CD4-positive, alpha-beta T cell (primary cell): ENCODE measurements at regions not wholly inside any gene's neighbourhood (a gene's known extent, or its start where the extent isn't known, plus 50 kb on each side); places are given as distances from the start of the nearest gene placed in this dataset.

Experiments used
- ATAC-seq: fragments of 200-7000 bp; cut with Tn5 transposase; one replicate; pipeline ENCODE4 v1.10.0; 2022; ENCODE audit warnings: mild to moderate bottlenecking; ENCODE audit not compliant: poor library complexity
- CTCF ChIA-PET: fragments of 350-600 bp; sonication (Branson Sonifier 250); formaldehyde crosslinking; loops from one replicate; lab custom pipeline; 2021; ENCODE audit warnings: antibody characterized with exemption, inconsistent platforms; lab: Charles Lee
- POLR2A ChIA-PET: fragments of 350-600 bp; sonication (Branson Sonifier 250); formaldehyde crosslinking; loops from one replicate; lab custom pipeline; 2021; ENCODE audit warnings: antibody characterized with exemption, inconsistent platforms; lab: Charles Lee
- DNase-seq, 14 experiments: peaks; one replicate each; pipeline ENCODE4 v3.0.0-alpha.2; 2013 to 2020; ENCODE audit warnings: mixed read lengths in 2 of 14
- H3K27ac ChIP-seq, 2 donors: one replicate each; pipeline versions ENCODE4 v1.5.1 to v1.7.0; 2013; ENCODE audit warnings: low read length in 2 of 2, low read depth in 1 of 2, mild to moderate bottlenecking in 1 of 2
- H3K27me3 ChIP-seq, 2 experiments: 1 replicate in 1 of 2; 2 replicates in 1 of 2; pipeline versions ENCODE4 v1.6.1 to v1.7.0; 2013; ENCODE audit warnings: low read length in 2 of 2, control low read depth in 1 of 2, mild to moderate bottlenecking in 1 of 2, moderate library complexity in 1 of 2; ENCODE audit not compliant: insufficient read depth in 2 of 2, control insufficient read depth in 1 of 2
- H3K36me3 ChIP-seq: one replicate; pipeline ENCODE4 v1.6.1; 2013; ENCODE audit warnings: low read length, control low read depth; ENCODE audit not compliant: insufficient read depth
- H3K4me1 ChIP-seq: one replicate; pipeline ENCODE4 v1.6.1; 2013; ENCODE audit warnings: low read length, control low read depth; ENCODE audit not compliant: insufficient read depth
- H3K4me3 ChIP-seq: one replicate; pipeline ENCODE4 v1.5.1; 2013; ENCODE audit warnings: mild to moderate bottlenecking, low read length, moderate library complexity
- H3K9me3 ChIP-seq, 2 experiments: 1 replicate in 1 of 2; 2 replicates in 1 of 2; pipeline versions ENCODE4 v1.6.1 to v1.7.0; 2013; ENCODE audit warnings: low read length in 2 of 2, mild to moderate bottlenecking in 2 of 2, control low read depth in 1 of 2, moderate library complexity in 1 of 2; ENCODE audit not compliant: control insufficient read depth in 1 of 2, insufficient read depth in 1 of 2
- H3K27ac Mint-ChIP-seq: one replicate; pipeline ENCODE4 v1.8.0; 2020; ENCODE audit warnings: mixed read lengths
- H3K27me3 Mint-ChIP-seq: one replicate; pipeline ENCODE4 v1.8.0; 2021; ENCODE audit warnings: mixed read lengths
- H3K36me3 Mint-ChIP-seq: one replicate; pipeline ENCODE4 v1.8.0; 2021; ENCODE audit warnings: low read depth, mixed read lengths
- H3K4me1 Mint-ChIP-seq: one replicate; pipeline ENCODE4 v1.8.0; 2021; ENCODE audit warnings: low read depth, mixed read lengths
- H3K4me3 Mint-ChIP-seq: one replicate; pipeline ENCODE4 v1.8.0; 2020; ENCODE audit warnings: mild to moderate bottlenecking, mixed read lengths
- H3K9me3 Mint-ChIP-seq: one replicate; pipeline ENCODE4 v1.8.0; 2020; ENCODE audit warnings: mixed read lengths
- intact Hi-C, 2 experiments: fragments of 100-400 bp; cut with DNase I in 1 of 2; cut with micrococcal nuclease in 1 of 2; formaldehyde crosslinking; loops; one replicate each; pipeline versions ENCODE4 v1.15.1 to v1.9.0; 2023 to 2025; cut with DNase I, micrococcal nuclease
- TF ChIP-seq, protein P1 (sequence below): fragments of 200-600 bp; IDR thresholded peaks from one replicate; pipeline ENCODE4 v1.8.0; 2022; ENCODE audit warnings: antibody characterized with exemption, mild to moderate bottlenecking

DNA sequence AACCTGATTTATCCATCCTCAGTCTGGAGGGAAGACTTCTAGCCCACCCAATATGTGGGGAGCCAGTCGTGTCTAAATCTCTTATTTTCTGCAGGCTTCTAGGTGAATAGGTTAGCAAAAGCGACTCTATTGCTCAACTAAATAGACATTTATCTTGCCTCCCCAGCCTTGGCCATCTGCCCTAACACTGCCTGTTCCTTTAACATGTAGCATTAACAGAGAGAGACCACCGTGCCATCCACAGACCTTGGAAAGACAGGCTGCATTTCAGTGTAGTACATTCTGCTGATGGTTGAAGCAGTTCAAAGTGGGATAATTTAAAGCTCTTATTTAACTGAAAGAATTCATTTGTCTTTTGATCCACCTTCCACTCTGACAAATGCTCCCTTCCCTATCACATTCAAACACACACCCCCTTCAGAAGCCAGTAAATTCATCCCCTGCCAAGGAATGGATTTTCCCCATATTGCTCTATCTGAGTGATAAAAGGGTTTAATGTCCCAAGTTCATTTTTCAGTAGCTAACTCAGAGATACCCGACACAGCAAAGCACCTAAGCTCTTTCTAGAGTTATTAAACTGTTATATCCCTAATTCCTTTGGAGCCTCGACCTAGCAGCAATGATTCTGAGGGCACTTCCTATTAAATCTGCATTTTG is 58.1 kb upstream of the COX10 start:
- POLR2A ChIA-PET, result no interaction called here
- ATAC-seq, result no peak
- H3K27me3 ChIP-seq, result no peaks in the 10 kb centered on the region
- H3K4me3 ChIP-seq, result no peak overlapping the region
- H3K4me1 ChIP-seq, result no peaks in the 10 kb centered on the region
- intact Hi-C loops, result no loop called here
- Mint-ChIP-seq H3K27me3 (no peaks in the 10 kb centered on the region), H3K36me3 (no peaks in the 10 kb centered on the region), H3K4me3 (no peak overlapping the region), H3K27ac (no peak overlapping the region), H3K9me3 (no peaks in the 10 kb centered on the region), H3K4me1 (no peaks in the 10 kb centered on the region)
- TF ChIP-seq, protein P1, sequence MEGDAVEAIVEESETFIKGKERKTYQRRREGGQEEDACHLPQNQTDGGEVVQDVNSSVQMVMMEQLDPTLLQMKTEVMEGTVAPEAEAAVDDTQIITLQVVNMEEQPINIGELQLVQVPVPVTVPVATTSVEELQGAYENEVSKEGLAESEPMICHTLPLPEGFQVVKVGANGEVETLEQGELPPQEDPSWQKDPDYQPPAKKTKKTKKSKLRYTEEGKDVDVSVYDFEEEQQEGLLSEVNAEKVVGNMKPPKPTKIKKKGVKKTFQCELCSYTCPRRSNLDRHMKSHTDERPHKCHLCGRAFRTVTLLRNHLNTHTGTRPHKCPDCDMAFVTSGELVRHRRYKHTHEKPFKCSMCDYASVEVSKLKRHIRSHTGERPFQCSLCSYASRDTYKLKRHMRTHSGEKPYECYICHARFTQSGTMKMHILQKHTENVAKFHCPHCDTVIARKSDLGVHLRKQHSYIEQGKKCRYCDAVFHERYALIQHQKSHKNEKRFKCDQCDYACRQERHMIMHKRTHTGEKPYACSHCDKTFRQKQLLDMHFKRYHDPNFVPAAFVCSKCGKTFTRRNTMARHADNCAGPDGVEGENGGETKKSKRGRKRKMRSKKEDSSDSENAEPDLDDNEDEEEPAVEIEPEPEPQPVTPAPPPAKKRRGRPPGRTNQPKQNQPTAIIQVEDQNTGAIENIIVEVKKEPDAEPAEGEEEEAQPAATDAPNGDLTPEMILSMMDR, result no peak
- no peak overlapping the region for H3K27ac ChIP-seq
- no peaks in the 10 kb centered on the region for H3K36me3 ChIP-seq
- H3K9me3 ChIP-seq, result no peaks in the 10 kb centered on the region
- DNase-seq, result no peak
- CTCF ChIA-PET, result interaction anchor here (0.6 kb wide), 1 partner anchor 100 kb away, joined by 3 read pairs; no protein-coding TSS in a partner anchor

DNA sequence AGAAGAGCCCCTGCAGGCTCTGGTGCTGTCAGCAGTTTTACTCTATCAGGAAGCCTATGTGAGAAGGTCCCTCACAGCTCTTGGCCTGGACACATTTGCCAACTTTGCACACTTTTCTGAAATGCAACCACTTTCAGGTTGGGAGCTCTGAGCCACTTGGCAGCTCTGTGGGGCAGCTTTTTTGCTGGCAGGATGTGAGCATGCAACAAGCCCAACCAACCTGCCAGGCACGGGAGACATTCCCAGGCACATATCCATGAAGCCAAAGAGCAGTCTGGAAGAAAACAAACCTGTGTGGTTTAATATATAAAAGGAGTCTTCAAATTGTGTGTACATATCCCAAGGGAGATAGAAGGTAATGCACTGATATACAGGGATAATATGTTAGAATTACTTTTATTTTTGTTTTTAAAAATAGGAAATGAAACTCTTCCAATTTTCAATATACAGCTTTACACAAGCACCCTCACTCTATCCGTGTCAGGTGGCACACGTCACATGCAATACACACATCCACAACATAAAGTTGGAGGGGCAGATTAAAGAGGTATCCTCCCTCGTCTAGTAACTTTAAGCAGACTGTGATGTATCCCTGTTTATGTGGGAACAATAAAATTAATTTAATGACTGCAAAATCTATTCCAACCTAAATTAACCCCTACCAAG is 57.4 kb upstream of the COX10 start:
- intact Hi-C loops, result no loop called here
- ChIA-PET POLR2A (no interaction called here), CTCF (interaction anchor here (0.6 kb wide), 1 partner anchor 101 kb away, joined by 3 read pairs; no protein-coding TSS in a partner anchor)
- H3K4me3 Mint-ChIP-seq, result no peak overlapping the region
- no peaks in the 10 kb centered on the region for H3K4me1 Mint-ChIP-seq
- no peak overlapping the region for H3K27ac Mint-ChIP-seq
- Histone ChIP-seq H3K9me3 (no peaks in the 10 kb centered on the region), H3K36me3 (no peaks in the 10 kb centered on the region), H3K27ac (no peak overlapping the region), H3K4me3 (no peak overlapping the region), H3K4me1 (no peaks in the 10 kb centered on the region), H3K27me3 (no peaks in the 10 kb centered on the region)
- TF ChIP-seq, protein P1, result no peak
- DNase-seq (no peak), ATAC-seq (no peak)
- H3K27me3 Mint-ChIP-seq, result no peaks in the 10 kb centered on the region
- no peaks in the 10 kb centered on the region for H3K36me3 Mint-ChIP-seq
- no peaks in the 10 kb centered on the region for H3K9me3 Mint-ChIP-seq

DNA sequence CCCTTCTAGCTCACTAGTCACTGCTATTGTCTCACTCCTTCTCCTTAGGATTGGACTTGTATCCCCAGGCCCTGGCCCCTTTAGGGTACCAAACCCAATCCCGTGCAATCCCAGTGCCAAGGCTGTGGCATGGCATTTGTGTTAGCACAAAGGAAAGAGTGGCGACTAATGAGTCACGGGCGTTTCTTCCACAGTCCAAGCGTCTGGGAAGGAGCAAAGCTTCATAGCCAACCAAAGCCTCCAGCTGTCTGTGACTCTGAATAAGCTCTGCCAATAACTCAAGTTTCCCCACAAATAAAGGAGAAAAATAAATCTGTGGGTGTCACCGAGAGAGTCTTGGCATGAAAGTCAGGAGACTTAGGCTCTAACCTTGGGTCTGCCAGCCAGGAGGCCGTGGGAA is 54.6 kb upstream of the COX10 start:
- H3K27me3 ChIP-seq, result no peaks in the 10 kb centered on the region
- Mint-ChIP-seq H3K9me3 (no peaks in the 10 kb centered on the region), H3K27ac (no peak overlapping the region), H3K27me3 (no peaks in the 10 kb centered on the region), H3K4me3 (no peak overlapping the region), H3K4me1 (no peaks in the 10 kb centered on the region), H3K36me3 (no peaks in the 10 kb centered on the region)
- ChIA-PET CTCF (no interaction called here), POLR2A (no interaction called here)
- TF ChIP-seq, protein P1, result no peak
- no peaks in the 10 kb centered on the region for H3K4me1 ChIP-seq
- no peaks in the 10 kb centered on the region for H3K36me3 ChIP-seq
- H3K4me3 ChIP-seq, result no peak overlapping the region
- no peak for ATAC-seq
- H3K9me3 ChIP-seq, result no peaks in the 10 kb centered on the region
- no peak for DNase-seq
- intact Hi-C loops, result no loop called here
- no peak overlapping the region for H3K27ac ChIP-seq
